ENCODE measurements at regions not wholly inside any gene's neighbourhood (a gene's known extent, or its start where the extent isn't known, plus 50 kb on each side); places are given as distances from the start of the nearest gene placed in this dataset.

GRCh38 chr11:34775417-34775888, 140.7 kb downstream of the APIP start:
- TF ChIP-seq TAF1 (IDR thresholded peaks at IDR 0.05; ENCODE audit: borderline replicate concordance, insufficient read depth, low read length) (no peak), POLR2AphosphoS5 (IDR thresholded peaks at IDR 0.05; ENCODE audit: low read depth, low read length) (no peak), FOXP2 (optimal IDR thresholded peaks at IDR 0.05; ENCODE audit: borderline replicate concordance, extremely low read depth, extremely low read length, insufficient read depth) (no peak), SIN3A (IDR thresholded peaks at IDR 0.05; ENCODE audit: borderline replicate concordance, insufficient read depth, low read length) (no peak), REST (IDR thresholded peaks at IDR 0.05; ENCODE audit: insufficient read depth in 1 of 2, low read depth in 2 of 2, low read length in 2 of 2) (no peak)

- no peak for TF ChIP-seq TAF1 (IDR thresholded peaks at IDR 0.05; ENCODE audit: borderline replicate concordance, insufficient read depth, low read length)
- TF ChIP-seq FOXP2 (optimal IDR thresholded peaks at IDR 0.05; ENCODE audit: borderline replicate concordance, extremely low read depth, extremely low read length, insufficient read depth), result no peak
- no peak for TF ChIP-seq REST (IDR thresholded peaks at IDR 0.05; ENCODE audit: insufficient read depth in 1 of 2, low read depth in 2 of 2, low read length in 2 of 2)
- no peak for TF ChIP-seq SIN3A (IDR thresholded peaks at IDR 0.05; ENCODE audit: borderline replicate concordance, insufficient read depth, low read length)
- TF ChIP-seq POLR2AphosphoS5 (IDR thresholded peaks at IDR 0.05; ENCODE audit: low read depth, low read length), result no peak
Observed at GRCh38 chr11:34774604-34775003, 141.6 kb downstream of the APIP start.

- TF ChIP-seq FOXP2 (optimal IDR thresholded peaks at IDR 0.05; ENCODE audit: borderline replicate concordance, extremely low read depth, extremely low read length, insufficient read depth) (no peak), SIN3A (IDR thresholded peaks at IDR 0.05; ENCODE audit: borderline replicate concordance, insufficient read depth, low read length) (no peak), POLR2AphosphoS5 (IDR thresholded peaks at IDR 0.05; ENCODE audit: low read depth, low read length) (no peak), REST (IDR thresholded peaks at IDR 0.05; ENCODE audit: insufficient read depth in 1 of 2, low read depth in 2 of 2, low read length in 2 of 2) (no peak), TAF1 (IDR thresholded peaks at IDR 0.05; ENCODE audit: borderline replicate concordance, insufficient read depth, low read length) (no peak)
Observed at GRCh38 chr11:34773826-34774225, 142.4 kb downstream of the APIP start.

GRCh38 chr11:34773211-34773610, 143.0 kb downstream of the APIP start:
- TF ChIP-seq TAF1 (IDR thresholded peaks at IDR 0.05; ENCODE audit: borderline replicate concordance, insufficient read depth, low read length) (no peak), FOXP2 (optimal IDR thresholded peaks at IDR 0.05; ENCODE audit: borderline replicate concordance, extremely low read depth, extremely low read length, insufficient read depth) (no peak), REST (IDR thresholded peaks at IDR 0.05; ENCODE audit: insufficient read depth in 1 of 2, low read depth in 2 of 2, low read length in 2 of 2) (no peak), SIN3A (IDR thresholded peaks at IDR 0.05; ENCODE audit: borderline replicate concordance, insufficient read depth, low read length) (no peak), POLR2AphosphoS5 (IDR thresholded peaks at IDR 0.05; ENCODE audit: low read depth, low read length) (no peak)

GRCh38 chr11:34770111-34770510, 146.1 kb downstream of the APIP start:
- no peak for TF ChIP-seq TAF1 (IDR thresholded peaks at IDR 0.05; ENCODE audit: borderline replicate concordance, insufficient read depth, low read length)
- no peak for TF ChIP-seq SIN3A (IDR thresholded peaks at IDR 0.05; ENCODE audit: borderline replicate concordance, insufficient read depth, low read length)
